ENCODE measurements at regions not wholly inside any gene's neighbourhood (a gene's known extent, or its start where the extent isn't known, plus 50 kb on each side); places are given as distances from the start of the nearest gene placed in this dataset.

DNA sequence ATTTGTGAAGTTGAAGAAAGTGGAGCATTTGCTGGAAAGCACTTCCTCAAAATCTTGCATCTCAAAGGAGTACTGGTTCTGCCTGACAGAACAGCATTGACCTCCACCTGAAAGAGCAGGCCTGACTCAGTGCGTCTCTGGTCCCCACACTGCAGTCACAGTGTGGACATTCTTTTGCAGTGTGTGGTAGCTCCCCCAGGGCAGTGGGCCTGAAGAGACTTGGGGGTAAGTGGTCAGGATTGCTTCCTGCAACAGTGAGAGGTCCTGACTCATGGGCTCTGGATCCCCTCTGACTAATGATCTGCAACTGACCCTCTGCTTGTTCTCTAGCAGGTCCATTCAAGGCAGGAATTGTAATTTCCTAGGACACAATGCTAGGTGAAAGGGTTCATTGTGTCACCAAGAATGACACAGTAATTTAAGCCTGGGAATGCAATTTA is 204.9 kb upstream of the KCNJ16 start:
- DNase-seq: no peak
- in situ Hi-C loops (cut with MboI; ENCODE audit: low pct_unique_long_range_greater_than_20kb, low sequenced_read_pairs): no loop called here

DNA sequence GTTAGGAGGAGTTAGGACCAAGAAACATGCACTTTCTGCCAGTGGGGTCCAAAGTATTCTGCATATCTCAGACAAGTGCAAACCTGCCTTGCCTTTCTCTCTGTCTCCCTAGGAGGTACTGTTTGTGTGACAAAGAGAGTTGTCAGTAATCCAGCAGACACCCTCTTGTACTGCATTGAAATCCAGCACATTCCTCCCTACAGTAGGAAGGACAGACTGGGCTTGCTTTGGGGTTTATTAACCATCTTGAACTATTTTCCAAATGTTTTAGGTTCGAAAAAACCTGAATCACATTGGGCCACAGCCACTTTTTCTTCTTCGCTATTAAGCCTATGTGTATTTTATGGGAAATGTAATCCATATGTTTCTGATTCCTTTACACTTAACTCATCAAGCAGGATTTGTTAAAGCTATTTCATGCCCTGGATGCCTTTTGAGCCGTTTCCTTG is 204.2 kb upstream of the KCNJ16 start:
- in situ Hi-C loops (cut with MboI; ENCODE audit: low pct_unique_long_range_greater_than_20kb, low sequenced_read_pairs): no loop called here
- no peak for DNase-seq

DNA sequence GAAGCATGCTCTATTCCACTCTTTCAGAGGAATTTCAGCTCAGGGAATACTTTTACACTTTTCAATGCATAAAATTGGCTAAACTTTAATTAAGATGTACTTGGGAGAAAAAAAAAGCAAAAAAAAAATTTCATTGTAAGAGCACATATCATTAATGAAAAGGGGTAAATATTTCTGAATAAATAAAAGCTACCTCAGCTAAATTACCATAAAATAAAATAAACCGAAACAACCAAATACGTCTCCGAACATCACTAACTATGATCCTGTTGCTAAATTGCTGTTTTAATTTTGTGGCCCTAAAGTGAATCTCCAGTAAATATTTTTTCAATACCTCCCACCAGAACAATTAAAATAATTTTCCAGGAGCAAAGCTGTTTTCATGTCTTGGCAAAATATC is 203.7 kb upstream of the KCNJ16 start:
- no peak for DNase-seq
- in situ Hi-C loops (cut with MboI; ENCODE audit: low pct_unique_long_range_greater_than_20kb, low sequenced_read_pairs): no loop called here

DNA sequence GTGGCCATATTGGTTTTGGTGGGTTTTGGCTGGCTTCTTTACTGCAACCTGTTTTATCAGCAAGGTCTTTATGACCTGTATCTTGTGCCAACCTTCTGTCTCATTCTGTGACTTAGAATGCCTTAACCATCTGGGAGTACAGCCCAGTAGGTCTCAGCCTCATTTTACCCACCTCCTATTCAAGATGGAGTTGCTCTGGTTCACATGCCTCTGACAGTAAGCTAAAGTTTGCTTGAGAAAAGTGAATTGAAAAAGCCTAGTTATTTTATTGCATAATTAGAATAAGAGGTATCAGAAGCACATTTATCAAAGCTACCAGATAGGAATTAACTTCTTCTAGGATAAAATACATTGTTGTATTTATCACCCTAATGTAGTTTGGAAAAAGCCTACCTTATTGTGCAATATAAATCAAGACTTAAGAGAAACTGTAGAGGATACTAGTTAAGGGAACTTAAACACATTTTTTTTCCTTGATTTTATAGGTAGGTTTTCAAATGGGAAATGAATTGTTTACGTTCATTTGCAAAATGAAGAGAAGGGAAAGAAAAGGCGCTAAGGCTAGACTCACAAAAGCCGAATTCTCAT is 202.3 kb upstream of the KCNJ16 start:
- in situ Hi-C loops (cut with MboI; ENCODE audit: low pct_unique_long_range_greater_than_20kb, low sequenced_read_pairs): no loop called here
- no peak for DNase-seq

DNA sequence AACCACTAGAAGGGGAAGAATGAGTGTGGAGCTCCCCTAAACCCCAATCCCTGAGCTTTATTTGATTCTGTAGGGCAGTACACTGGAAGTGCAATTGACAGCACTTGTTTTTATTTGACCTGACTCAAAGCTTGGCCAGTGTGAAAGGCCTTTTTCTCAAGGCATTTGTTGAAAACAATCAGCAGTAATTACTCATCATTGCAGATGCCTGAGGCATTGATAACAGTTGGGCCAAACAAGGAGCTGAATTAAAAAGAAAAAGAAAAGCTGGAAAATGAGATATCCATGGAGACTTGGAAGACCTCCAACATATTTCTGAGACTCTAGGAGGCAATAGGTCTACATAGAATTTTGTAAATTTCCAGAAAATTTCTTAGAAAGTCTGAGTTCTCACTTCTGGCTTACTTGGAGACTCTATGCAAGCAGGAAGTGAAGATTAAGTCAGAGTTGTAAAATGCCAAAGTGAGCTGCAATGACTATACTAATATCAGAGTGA is 200.8 kb upstream of the KCNJ16 start:
- DNase-seq: no peak
- in situ Hi-C loops (cut with MboI; ENCODE audit: low pct_unique_long_range_greater_than_20kb, low sequenced_read_pairs): no loop called here

DNA sequence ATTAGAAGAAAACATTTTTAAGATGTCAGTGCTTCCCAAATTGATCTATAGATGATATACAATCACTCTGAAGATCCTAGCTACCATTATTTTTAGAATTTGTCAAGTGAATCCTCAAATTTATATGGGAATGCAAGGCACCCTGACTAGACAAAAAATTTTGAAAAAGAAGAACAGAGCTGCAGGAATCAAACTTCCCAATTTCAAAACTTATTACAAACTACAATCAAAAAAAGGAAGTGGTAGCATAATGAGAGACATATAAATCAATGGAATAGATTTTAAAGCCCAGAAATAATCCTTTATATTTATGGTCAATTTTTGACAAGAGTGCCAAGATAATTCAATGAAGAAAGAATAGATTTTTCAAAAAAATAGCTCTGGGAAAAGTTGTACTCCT is 198.3 kb upstream of the KCNJ16 start:
- in situ Hi-C loops (cut with MboI; ENCODE audit: low pct_unique_long_range_greater_than_20kb, low sequenced_read_pairs): no loop called here
- no peak for DNase-seq

DNA sequence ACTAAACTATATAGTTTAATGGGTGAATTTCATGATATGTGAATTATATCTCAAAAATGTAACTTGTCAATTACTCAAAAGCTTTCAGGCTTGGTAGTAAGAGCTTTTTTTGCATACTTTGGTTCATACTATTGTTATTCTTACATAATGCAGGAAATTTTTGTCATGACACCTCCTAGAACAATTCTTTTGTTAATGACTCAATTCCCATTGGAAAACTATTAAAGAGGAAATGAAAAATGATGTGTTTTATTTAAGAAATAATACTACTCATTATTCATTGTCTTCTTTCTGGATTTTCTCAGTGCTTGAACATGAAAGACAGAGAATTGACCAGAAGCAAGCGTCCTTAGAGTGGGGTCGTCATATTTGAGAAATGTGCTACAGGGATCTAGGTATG is 196.4 kb upstream of the KCNJ16 start:
- in situ Hi-C loops (cut with MboI; ENCODE audit: low pct_unique_long_range_greater_than_20kb, low sequenced_read_pairs): no loop called here
- DNase-seq: no peak

DNA sequence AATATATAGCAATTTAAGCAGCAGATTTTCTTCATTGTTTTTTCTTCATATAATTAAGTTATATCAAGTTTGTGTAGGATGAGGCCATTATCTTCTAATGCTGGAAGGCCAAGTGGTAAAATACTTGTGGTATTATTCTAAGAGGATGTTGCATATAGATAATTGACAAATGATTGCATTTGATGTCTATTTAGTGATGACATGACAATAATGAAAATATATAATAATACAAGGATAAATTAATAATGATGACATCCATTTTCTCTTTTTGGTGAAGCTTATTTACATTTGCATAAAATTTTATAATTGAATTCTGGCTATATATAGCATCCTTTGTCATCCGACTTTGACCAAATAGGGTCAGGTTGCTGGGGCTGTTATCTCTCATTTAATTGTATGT is 195.4 kb upstream of the KCNJ16 start:
- no peak for DNase-seq
- in situ Hi-C loops (cut with MboI; ENCODE audit: low pct_unique_long_range_greater_than_20kb, low sequenced_read_pairs): no loop called here

DNA sequence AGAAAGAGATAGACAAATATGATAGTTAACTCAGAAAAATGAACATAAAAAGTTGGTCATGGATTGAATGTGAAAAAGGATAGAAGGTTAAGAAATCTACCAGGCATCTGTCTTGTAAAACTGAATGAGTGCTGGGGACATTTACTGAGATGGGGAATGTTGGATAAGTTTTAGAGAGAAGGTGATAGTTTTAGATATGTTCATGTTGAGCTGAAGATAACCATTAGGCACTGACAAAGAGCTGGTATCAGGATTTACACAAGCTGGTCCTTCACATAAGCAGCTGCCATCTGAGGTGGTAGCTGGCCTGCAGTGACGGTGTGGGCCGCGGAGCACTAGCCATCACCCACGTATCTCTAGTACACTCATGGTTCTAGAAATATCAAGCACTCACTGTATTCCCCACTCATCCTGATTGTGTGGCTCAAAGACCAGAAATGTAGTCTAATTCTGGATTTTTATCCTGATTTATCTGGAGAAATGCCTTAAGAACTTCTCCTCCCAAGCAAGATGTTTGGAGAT is 194.4 kb upstream of the KCNJ16 start:
- DNase-seq: no peak
- in situ Hi-C loops (cut with MboI; ENCODE audit: low pct_unique_long_range_greater_than_20kb, low sequenced_read_pairs): no loop called here

DNA sequence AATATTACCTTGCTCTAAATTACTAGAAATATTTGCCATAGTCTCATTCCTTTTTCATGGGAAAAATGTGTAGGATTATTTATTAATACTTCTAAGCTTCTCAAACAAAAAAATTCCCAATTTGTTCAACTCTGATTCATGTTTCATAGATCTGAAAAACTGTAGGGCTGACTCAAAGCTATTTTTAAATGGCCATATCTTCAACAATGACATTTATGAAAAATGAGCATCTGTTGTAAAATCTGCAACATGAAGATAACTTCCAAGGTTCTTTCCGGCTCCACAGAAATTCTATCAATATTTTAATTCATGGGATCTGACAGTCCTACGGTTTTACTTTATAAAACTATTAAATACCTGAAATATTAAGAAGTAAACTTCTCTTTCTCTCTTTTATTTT is 192.7 kb upstream of the KCNJ16 start:
- in situ Hi-C loops (cut with MboI; ENCODE audit: low pct_unique_long_range_greater_than_20kb, low sequenced_read_pairs): no loop called here

DNA sequence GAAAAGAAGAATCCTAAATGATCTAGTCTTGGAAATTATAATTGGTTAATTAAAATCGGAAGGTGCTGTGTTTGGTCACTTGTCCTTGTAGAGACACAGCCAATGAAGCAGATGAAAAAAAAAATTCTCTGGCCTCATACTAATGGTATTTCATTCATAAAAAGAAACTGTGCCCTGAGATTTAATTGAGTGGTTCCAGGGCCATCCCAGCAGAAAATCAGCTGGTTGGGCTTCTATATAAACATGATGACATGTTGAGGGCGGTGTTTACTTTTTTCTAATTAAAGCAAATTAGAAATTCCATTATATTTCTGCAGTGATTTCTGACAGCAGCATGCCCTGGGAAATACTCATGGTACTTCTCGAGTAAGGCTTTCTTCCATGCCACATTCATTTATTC is 191.9 kb upstream of the KCNJ16 start:
- DNase-seq: no peak
- in situ Hi-C loops (cut with MboI; ENCODE audit: low pct_unique_long_range_greater_than_20kb, low sequenced_read_pairs): no loop called here

More for the DNA sequence above, 192.7 kb upstream of the KCNJ16 start:
- no peak for DNase-seq

DNA sequence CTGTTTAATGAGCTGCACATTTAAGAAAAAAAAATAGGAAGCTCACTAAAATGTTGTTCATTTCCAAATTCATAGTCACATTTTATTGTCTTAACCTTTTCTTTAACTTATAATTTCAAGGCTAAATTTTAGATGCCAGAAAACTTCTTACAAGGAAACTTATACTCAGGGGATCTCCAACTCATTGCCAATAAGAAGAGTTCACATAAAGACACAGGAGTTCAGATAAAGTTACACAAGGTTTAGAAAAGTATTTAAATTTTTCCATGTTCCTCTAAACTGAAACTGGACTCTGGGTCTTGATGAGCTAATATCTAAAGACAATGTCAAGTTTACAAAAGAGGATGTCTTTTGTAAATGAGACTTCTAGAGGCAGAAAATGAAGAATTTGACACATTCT is 190.7 kb upstream of the KCNJ16 start:
- no peak for DNase-seq
- in situ Hi-C loops (cut with MboI; ENCODE audit: low pct_unique_long_range_greater_than_20kb, low sequenced_read_pairs): no loop called here

DNA sequence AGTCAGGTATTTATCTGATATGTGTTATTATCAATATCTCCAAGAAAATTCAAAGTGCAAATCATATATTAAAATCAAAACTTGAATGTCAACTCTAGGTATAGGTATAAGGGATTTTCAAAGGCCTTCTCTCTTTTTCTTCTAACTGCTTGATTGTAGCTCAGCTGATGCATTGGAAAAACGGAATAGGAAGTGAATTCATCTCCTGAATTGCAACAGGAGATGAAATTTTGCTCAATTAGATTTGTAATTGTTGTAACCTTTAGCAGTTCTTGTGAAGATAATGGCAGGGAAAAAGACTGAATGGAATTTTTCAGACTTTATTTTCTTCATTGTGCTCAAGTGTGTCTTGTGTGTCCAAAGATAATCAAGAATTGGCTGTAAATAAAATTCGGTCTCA is 190.2 kb upstream of the KCNJ16 start:
- DNase-seq: no peak
- in situ Hi-C loops (cut with MboI; ENCODE audit: low pct_unique_long_range_greater_than_20kb, low sequenced_read_pairs): no loop called here

DNA sequence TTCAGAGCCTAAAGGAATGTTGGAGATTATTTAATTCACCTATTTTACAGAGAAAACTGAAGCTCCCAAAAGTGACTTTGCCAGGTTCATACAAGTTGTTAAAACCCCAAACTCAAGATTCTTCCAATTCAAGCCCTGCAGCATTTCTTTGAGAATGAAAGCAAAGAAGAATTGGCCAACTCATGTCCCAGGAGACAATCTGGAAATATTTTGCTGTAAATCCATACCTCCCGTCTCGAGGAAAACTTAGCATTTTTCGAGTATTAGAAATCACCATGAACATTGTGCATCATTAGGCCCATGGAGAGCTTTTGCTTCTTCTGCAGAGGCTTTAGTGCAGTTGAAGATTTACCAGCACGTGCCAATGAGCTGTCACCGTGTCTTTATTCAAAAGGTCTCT is 176.4 kb upstream of the KCNJ16 start:
- no peak for DNase-seq
- in situ Hi-C loops (cut with MboI; ENCODE audit: low pct_unique_long_range_greater_than_20kb, low sequenced_read_pairs): no loop called here

DNA sequence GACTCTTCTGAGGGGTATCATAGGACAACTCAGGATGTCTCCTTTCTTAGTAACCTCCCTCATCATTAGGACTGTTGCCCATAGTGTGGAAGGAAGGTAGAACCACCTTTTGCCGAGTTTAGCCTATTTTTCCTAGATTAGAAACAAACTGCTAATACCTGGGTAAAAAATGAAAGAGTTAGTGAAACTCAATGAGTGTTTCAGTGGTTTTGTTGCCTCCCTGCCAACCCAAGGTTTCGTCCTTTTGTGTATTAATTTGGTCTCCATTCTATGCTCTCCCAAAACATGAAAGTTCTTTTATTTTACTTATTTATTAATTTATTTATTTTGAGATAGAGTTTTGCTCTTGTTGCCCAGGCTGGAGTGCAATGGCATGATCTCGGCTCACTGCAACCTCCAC is 174.9 kb upstream of the KCNJ16 start:
- no peak for DNase-seq
- in situ Hi-C loops (cut with MboI; ENCODE audit: low pct_unique_long_range_greater_than_20kb, low sequenced_read_pairs): no loop called here

DNA sequence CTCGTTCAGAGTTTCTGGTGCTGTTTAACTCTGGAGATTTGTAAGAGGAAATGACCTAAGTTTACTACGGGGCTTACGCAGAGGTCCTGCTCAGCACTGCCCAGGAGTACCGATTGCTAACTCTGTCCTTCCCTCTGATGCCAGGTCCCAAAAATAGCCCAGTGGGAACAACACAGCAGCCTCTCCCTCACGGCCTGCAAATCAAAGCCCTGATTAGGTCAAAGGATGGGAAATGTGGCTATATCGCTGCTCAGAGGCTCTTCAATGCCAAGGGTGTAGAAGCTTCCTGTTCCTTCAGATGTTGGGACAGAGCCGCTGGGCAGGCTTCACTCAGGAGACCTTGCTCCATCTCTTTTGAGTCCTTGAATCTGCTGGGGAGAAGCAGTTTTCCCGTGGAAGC is 174.2 kb upstream of the KCNJ16 start:
- DNase-seq: no peak
- in situ Hi-C loops (cut with MboI; ENCODE audit: low pct_unique_long_range_greater_than_20kb, low sequenced_read_pairs): no loop called here

DNA sequence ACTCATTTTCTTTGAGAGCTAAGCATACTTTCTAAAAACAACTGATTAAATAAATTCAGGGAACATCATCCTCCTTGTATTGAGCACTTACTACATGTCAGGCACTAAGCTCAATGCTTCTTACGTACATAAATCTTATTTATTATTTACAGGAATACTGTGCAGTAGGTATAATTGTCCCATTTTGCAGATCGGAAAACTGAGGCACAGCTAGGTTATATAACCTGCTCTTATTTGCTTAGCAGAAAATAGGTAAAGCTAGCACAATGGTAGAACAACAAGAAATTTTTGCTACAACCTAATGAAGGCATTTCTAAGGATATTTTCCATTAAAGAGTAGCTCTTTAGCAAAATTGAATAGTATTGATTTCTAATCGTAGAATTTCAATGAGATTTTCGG is 168.7 kb upstream of the KCNJ16 start:
- DNase-seq: no peak
- in situ Hi-C loops (cut with MboI; ENCODE audit: low pct_unique_long_range_greater_than_20kb, low sequenced_read_pairs): no loop called here

DNA sequence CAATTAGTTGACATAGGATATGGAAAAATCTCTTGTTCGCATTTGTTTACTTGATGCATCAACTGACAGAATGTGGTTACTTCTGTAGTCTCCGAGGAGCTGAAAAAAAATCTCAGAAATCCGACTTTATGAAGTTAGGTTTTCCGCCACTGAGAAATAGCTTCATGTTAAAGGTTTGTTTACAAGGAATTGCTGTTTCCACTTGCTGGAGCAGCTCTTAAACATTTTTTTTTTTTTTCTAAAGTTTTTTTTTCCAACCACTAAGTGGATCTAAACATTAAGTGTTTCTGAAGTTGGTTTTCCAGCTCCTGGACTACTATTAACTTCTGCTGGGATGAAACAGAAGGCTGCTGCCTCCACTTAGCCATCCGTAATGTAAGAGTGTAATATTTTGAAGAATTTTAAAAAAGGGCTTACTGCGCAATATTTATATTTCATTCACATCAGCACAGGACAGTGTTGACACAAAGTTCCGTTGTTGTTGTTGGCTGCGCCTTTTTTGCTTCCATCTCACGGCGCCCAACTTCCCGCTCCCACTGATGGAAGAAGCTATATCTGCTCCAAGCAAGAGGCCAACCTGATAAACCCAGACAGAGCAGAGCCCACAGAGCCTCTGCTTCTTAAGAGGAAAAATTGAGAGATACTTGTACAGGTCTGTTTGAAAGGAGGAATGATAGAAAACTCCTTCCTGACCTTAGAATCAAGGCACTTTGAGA is 167.7 kb upstream of the KCNJ16 start:
- in situ Hi-C loops (cut with MboI; ENCODE audit: low pct_unique_long_range_greater_than_20kb, low sequenced_read_pairs): no loop called here
- no peak for DNase-seq

DNA sequence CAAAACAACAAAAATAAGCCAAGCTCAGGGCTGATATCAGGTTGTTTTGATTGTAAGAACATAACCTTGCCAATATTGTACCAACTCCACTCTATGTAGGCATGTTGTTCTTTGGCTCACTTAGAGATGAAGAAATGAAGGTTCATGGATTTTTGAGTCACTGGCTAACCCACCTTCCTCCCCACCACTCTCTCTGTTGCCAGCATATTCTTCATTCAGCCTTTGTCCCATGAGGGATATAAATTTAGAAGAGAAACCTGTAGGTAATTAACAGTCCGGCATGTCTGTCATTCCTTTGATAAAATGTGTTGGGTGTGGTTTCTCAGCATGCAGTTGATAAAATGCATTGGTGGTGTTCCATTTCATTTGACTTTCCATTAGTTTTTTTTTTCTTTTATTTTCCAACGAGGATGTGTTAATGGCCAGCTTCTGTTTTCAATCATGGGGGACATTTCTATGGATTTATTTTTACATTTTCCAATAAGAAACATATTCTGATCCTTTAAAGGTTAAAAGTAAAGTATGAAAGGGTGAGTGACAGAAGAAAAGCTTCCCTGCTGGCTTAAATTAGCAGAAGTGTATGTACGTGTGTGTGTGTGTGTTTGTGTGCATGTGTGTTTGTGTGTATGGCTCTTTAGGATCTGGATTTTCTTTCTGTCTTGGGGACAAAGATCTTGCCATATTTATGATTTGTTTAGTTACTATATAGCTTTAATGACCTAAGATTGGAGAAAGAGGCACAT is 166.2 kb upstream of the KCNJ16 start:
- in situ Hi-C loops (cut with MboI; ENCODE audit: low pct_unique_long_range_greater_than_20kb, low sequenced_read_pairs): no loop called here
- DNase-seq: no peak

DNA sequence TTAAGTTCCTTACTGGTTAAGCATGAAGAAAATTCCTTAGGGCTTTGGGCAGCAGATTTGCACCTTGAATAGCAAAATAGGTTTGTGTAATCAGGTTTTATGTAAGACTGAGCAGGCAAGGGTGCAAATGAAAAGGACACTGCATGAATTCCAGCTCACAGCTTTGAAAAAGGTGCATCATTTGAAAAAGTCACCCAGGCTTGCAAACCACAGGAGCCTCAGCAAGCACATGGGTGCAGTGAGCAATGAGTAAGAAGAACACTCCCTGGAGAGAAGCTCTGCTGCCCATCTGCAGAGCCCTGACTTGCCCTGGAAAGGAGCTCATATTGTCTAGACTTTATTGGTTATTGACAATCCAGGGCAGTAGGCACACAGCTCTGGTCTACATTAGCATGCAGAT is 165.6 kb upstream of the KCNJ16 start:
- no peak for DNase-seq
- in situ Hi-C loops (cut with MboI; ENCODE audit: low pct_unique_long_range_greater_than_20kb, low sequenced_read_pairs): no loop called here
